Ascending aorta (tissue), 2 donors: ENCODE measurements at regions not wholly inside any gene's neighbourhood (a gene's known extent, or its start where the extent isn't known, plus 50 kb on each side); places are given as distances from the start of the nearest gene placed in this dataset.
A peak's percentile ranks its signal among the peaks of the same experiment; 100 is the strongest.

Source experiments
- DNase-seq, 2 donors: peaks; one replicate each; pipeline ENCODE4 v3.0.0-alpha.2; 2019; ENCODE audit warnings: low spot score in 2 of 2
- H3K27ac ChIP-seq, 2 donors: fragments of 200-600 bp; sonication (generic); one replicate each; pipeline ENCODE4 v1.5.1; 2016 to 2017; ENCODE audit warnings: mild to moderate bottlenecking in 1 of 2
- H3K27me3 ChIP-seq: fragments of 200-600 bp; sonication (generic); one replicate; pipeline ENCODE4 v1.5.1; 2017
- H3K36me3 ChIP-seq, 2 donors: fragments of 200-600 bp; sonication (generic); one replicate each; pipeline ENCODE4 v1.5.1; 2016
- H3K4me1 ChIP-seq, 2 donors: fragments of 200-600 bp; sonication (generic); one replicate each; pipeline ENCODE4 v1.5.1; 2016 to 2017; ENCODE audit warnings: mild to moderate bottlenecking in 1 of 2
- H3K4me3 ChIP-seq, 2 donors: fragments of 200-600 bp; sonication (generic); one replicate each; pipeline ENCODE4 v1.5.1; 2016 to 2017; ENCODE audit warnings: mild to moderate bottlenecking in 1 of 2
- H3K9me3 ChIP-seq, 2 donors: fragments of 200-600 bp; sonication (generic); one replicate each; pipeline ENCODE4 v1.5.1; 2016
- CTCF ChIP-seq, 3 experiments: fragments of 200-600 bp in 2 of 3; fragments of 450-650 bp in 1 of 3; sonication (generic) in 2 of 3; IDR thresholded peaks; one replicate each; pipeline ENCODE4 v1.5.1; 2016 to 2019; ENCODE audit warnings: antibody characterized with exemption in 3 of 3, mild to moderate bottlenecking in 1 of 3, moderate library complexity in 1 of 3
- intact Hi-C: fragments of 100-400 bp; cut with DNase I; formaldehyde crosslinking; loops from one replicate; pipeline ENCODE4 v1.15.1; 2023

- peak in 1 of 3 experiments; percentile 18 for TF ChIP-seq CTCF (IDR thresholded peaks at IDR 0.05)
- Histone ChIP-seq H3K36me3 (no peaks in the 10 kb centered on the region), H3K27me3 (no peaks in the 10 kb centered on the region), H3K9me3 (no peaks in the 10 kb centered on the region), H3K4me3 (no peak overlapping the region), H3K4me1 (no peaks in the 10 kb centered on the region), H3K27ac (no peak overlapping the region)
- no peak for DNase-seq
- intact Hi-C loops = no loop called here
Observed at GRCh38 chr4:32462944-32463343, 1742.8 kb downstream of the PCDH7 start.

DNA sequence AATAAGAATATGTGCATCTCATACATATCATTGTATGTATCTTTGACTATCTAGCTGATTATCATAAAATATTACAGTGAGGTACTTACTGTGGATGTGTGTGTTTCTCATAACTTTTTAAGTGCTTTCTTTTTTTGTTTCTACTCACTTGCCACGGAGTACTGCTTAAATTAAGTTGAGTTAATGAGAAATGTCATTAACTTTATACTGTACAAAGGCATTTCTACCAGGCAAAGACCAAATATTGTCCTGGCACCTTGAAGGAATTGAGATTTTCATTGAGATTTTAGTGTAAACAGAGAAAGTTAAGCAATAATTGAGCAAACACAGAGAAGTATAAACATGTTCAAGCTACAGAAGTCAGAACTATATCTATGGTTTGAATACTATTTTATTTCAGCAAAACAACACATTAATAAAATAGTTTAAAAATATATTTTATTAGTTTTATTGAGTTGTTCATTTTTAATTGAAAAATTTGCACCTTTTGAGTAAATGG, 1750.0 kb downstream of the PCDH7 start:
- no peak for DNase-seq
- H3K4me3 ChIP-seq = no peak overlapping the region
- TF ChIP-seq CTCF (IDR thresholded peaks at IDR 0.05) = no peak
- no peaks in the 10 kb centered on the region for H3K9me3 ChIP-seq
- no peaks in the 10 kb centered on the region for H3K36me3 ChIP-seq
- intact Hi-C loops = no loop called here
- H3K27me3 ChIP-seq = no peaks in the 10 kb centered on the region
- no peak overlapping the region for H3K27ac ChIP-seq
- no peaks in the 10 kb centered on the region for H3K4me1 ChIP-seq

DNA sequence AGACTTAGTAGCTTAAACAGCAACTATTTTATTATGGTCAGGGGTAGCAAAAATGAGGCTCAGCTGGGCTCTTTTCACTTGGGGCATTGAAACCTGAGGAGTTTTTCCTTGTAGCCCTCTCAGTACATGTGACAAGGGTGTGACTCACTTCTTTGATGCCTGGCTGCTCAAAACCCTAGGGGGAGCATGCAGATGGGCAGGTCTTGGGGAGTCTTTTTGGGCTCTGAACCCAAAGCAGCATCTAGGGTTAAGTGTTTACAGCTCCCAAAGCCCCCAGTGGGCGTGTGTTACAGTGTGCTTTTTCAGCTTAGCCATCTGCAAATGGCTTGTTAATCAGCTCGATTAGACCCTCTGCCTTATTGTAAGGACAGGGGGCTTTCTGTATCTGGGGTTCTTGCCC, 1752.7 kb downstream of the PCDH7 start:
- Histone ChIP-seq H3K27ac (no peak overlapping the region), H3K4me1 (no peaks in the 10 kb centered on the region), H3K36me3 (no peaks in the 10 kb centered on the region), H3K4me3 (no peak overlapping the region), H3K9me3 (no peaks in the 10 kb centered on the region), H3K27me3 (no peaks in the 10 kb centered on the region)
- intact Hi-C loops = no loop called here
- TF ChIP-seq CTCF (IDR thresholded peaks at IDR 0.05) = no peak
- DNase-seq = no peak

- no peak overlapping the region for H3K4me3 ChIP-seq
- no peak overlapping the region for H3K27ac ChIP-seq
- H3K9me3 ChIP-seq = no peaks in the 10 kb centered on the region
- H3K27me3 ChIP-seq = no peaks in the 10 kb centered on the region
- no peaks in the 10 kb centered on the region for H3K36me3 ChIP-seq
- no peak for DNase-seq
- TF ChIP-seq CTCF (IDR thresholded peaks at IDR 0.05) = no peak
- intact Hi-C loops = no loop called here
- H3K4me1 ChIP-seq = no peaks in the 10 kb centered on the region
Observed at GRCh38 chr4:32475710-32476109, 1755.5 kb downstream of the PCDH7 start.

DNA sequence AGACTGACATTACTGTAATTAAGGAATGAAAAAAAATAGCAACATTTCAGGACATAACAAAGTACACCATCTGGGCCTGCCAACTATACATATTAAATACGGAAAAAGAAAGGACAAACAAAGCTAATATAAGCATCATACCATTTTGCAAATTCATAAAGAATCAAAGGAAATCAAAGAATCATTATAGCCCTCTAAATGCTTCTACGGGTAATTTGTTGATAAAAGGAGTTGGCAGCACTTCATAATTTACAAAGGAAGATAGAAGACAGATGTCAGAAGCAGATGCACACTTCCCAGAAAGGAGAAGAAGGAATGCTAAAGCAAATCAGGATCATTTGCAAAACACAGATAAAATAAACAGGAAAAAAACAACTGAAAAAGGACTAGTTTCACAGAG, 1757.3 kb downstream of the PCDH7 start:
- Histone ChIP-seq H3K4me3 (no peak overlapping the region), H3K27ac (no peak overlapping the region), H3K4me1 (no peaks in the 10 kb centered on the region), H3K36me3 (no peaks in the 10 kb centered on the region), H3K9me3 (no peaks in the 10 kb centered on the region), H3K27me3 (no peaks in the 10 kb centered on the region)
- intact Hi-C loops = no loop called here
- TF ChIP-seq CTCF (IDR thresholded peaks at IDR 0.05) = no peak
- no peak for DNase-seq

- no peak overlapping the region for H3K4me3 ChIP-seq
- no peaks in the 10 kb centered on the region for H3K27me3 ChIP-seq
- no peak for TF ChIP-seq CTCF (IDR thresholded peaks at IDR 0.05)
- no peak for DNase-seq
- intact Hi-C loops = no loop called here
- H3K9me3 ChIP-seq = no peaks in the 10 kb centered on the region
- H3K36me3 ChIP-seq = no peaks in the 10 kb centered on the region
- no peaks in the 10 kb centered on the region for H3K4me1 ChIP-seq
- no peak overlapping the region for H3K27ac ChIP-seq
Observed at GRCh38 chr4:32485956-32486355, 1765.8 kb downstream of the PCDH7 start.
